Naive thymus-derived CD8-positive, alpha-beta T cell (primary cell): ENCODE measurements at regions not wholly inside any gene's neighbourhood (a gene's known extent, or its start where the extent isn't known, plus 50 kb on each side); places are given as distances from the start of the nearest gene placed in this dataset.

Experiments used
- ATAC-seq, 2 donors: fragments of 150-1000 bp; cut with Tn5 transposase in 1 of 2; sonication (Bioruptor Pico), chemical (Tn5 transposase) in 1 of 2; 1 replicate in 1 of 2; 2 replicates in 1 of 2; pipeline ENCODE4 v1.10.0; 2021; ENCODE audit warnings: mild to moderate bottlenecking in 2 of 2, moderate library complexity in 2 of 2
- POLR2A ChIA-PET: fragments of 350-600 bp; sonication (Branson Sonifier 250); formaldehyde crosslinking; loops from one replicate; lab custom pipeline; 2021; ENCODE audit warnings: antibody characterized with exemption; lab: Charles Lee
- DNase-seq, 10 donors: peaks; one replicate each; pipeline versions ENCODE4 v3.0.0 to v3.0.0-alpha.2; 2020 to 2022
- H3K27ac Mint-ChIP-seq, 10 donors: one replicate each; pipeline ENCODE4 v1.8.0; 2020 to 2022; ENCODE audit warnings: mild to moderate bottlenecking in 10 of 10, mixed read lengths in 10 of 10, moderate library complexity in 4 of 10, inconsistent platforms in 1 of 10
- H3K27me3 Mint-ChIP-seq, 5 donors: one replicate each; pipeline ENCODE4 v1.8.0; 2021 to 2022; ENCODE audit warnings: mixed read lengths in 5 of 5
- H3K36me3 Mint-ChIP-seq, 3 donors: one replicate each; pipeline ENCODE4 v1.8.0; 2020 to 2022; ENCODE audit warnings: mixed read lengths in 3 of 3, mild to moderate bottlenecking in 2 of 3, inconsistent platforms in 1 of 3
- H3K4me1 Mint-ChIP-seq, 4 donors: one replicate each; pipeline ENCODE4 v1.8.0; 2021 to 2022; ENCODE audit warnings: mixed read lengths in 4 of 4
- H3K4me3 Mint-ChIP-seq, 10 donors: one replicate each; pipeline ENCODE4 v1.8.0; 2020 to 2022; ENCODE audit warnings: mild to moderate bottlenecking in 10 of 10, mixed read lengths in 10 of 10, moderate library complexity in 6 of 10, inconsistent platforms in 1 of 10
- H3K9me3 Mint-ChIP-seq, 9 donors: one replicate each; pipeline ENCODE4 v1.8.0; 2020 to 2022; ENCODE audit warnings: mixed read lengths in 9 of 9, mild to moderate bottlenecking in 3 of 9, inconsistent platforms in 1 of 9, moderate library complexity in 1 of 9

GRCh38 chr2:129653246-129653645 is 326.2 kb upstream of the RAB6C start:
- POLR2A ChIA-PET, result no interaction called here
- Mint-ChIP-seq H3K9me3 (peaks cover 0 to 1% (median 0%) of the 10 kb centered on the region in 9 donors), H3K4me1 (no peaks in the 10 kb centered on the region), H3K27ac (no peak overlapping the region), H3K27me3 (peaks cover 0 to 16% (median 6%) of the 10 kb centered on the region in 5 donors), H3K4me3 (no peak overlapping the region), H3K36me3 (no peaks in the 10 kb centered on the region)
- DNase-seq, result no peak
- ATAC-seq, result no peak

GRCh38 chr2:129654331-129654730 is 325.1 kb upstream of the RAB6C start:
- Mint-ChIP-seq H3K36me3 (peaks cover 0 to 9% (median 0%) of the 10 kb centered on the region in 3 donors), H3K27me3 (peaks cover 0 to 14% (median 8%) of the 10 kb centered on the region in 5 donors), H3K9me3 (peaks cover 0 to 12% (median 5%) of the 10 kb centered on the region in 9 donors), H3K27ac (no peak overlapping the region), H3K4me1 (no peaks in the 10 kb centered on the region), H3K4me3 (no peak overlapping the region)
- no peak for DNase-seq
- ATAC-seq, result no peak
- POLR2A ChIA-PET, result no interaction called here

- peaks cover 2 to 18% (median 8%) of the 10 kb centered on the region in 5 donors for H3K27me3 Mint-ChIP-seq
- ATAC-seq (no peak), DNase-seq (no peak)
- peaks cover 0 to 18% (median 8%) of the 10 kb centered on the region in 9 donors for H3K9me3 Mint-ChIP-seq
- no peak overlapping the region for H3K27ac Mint-ChIP-seq
- POLR2A ChIA-PET, result no interaction called here
- peaks cover 0 to 12% (median 0%) of the 10 kb centered on the region in 3 donors for H3K36me3 Mint-ChIP-seq
- no peaks in the 10 kb centered on the region for H3K4me1 Mint-ChIP-seq
- H3K4me3 Mint-ChIP-seq, result no peak overlapping the region
Observed at GRCh38 chr2:129656081-129656598, 323.3 kb upstream of the RAB6C start.

- H3K4me3 Mint-ChIP-seq, result no peak overlapping the region
- peaks cover 0 to 12% (median 0%) of the 10 kb centered on the region in 3 donors for H3K36me3 Mint-ChIP-seq
- H3K9me3 Mint-ChIP-seq, result peaks cover 0 to 18% (median 8%) of the 10 kb centered on the region in 9 donors
- POLR2A ChIA-PET, result no interaction called here
- H3K27ac Mint-ChIP-seq, result no peak overlapping the region
- H3K27me3 Mint-ChIP-seq, result peaks cover 2 to 27% (median 11%) of the 10 kb centered on the region in 5 donors
- DNase-seq, result no peak
- ATAC-seq, result no peak
- H3K4me1 Mint-ChIP-seq, result no peaks in the 10 kb centered on the region
Observed at GRCh38 chr2:129658430-129658829, 321.0 kb upstream of the RAB6C start.

GRCh38 chr2:129661935-129662334 is 317.5 kb upstream of the RAB6C start:
- no peak overlapping the region for H3K4me3 Mint-ChIP-seq
- H3K4me1 Mint-ChIP-seq, result no peaks in the 10 kb centered on the region
- no peak for ATAC-seq
- POLR2A ChIA-PET, result no interaction called here
- DNase-seq, result no peak
- H3K9me3 Mint-ChIP-seq, result peaks cover 0 to 25% (median 8%) of the 10 kb centered on the region in 9 donors
- H3K27me3 Mint-ChIP-seq, result peaks cover 2 to 28% (median 3%) of the 10 kb centered on the region in 5 donors
- peaks cover 0 to 12% (median 0%) of the 10 kb centered on the region in 3 donors for H3K36me3 Mint-ChIP-seq
- H3K27ac Mint-ChIP-seq, result no peak overlapping the region

GRCh38 chr2:129667577-129667976 is 311.9 kb upstream of the RAB6C start:
- Mint-ChIP-seq H3K9me3 (peaks cover 0 to 7% (median 0%) of the 10 kb centered on the region in 9 donors), H3K36me3 (no peaks in the 10 kb centered on the region), H3K27ac (no peak overlapping the region), H3K27me3 (peaks cover 0 to 9% (median 0%) of the 10 kb centered on the region in 5 donors), H3K4me3 (no peak overlapping the region), H3K4me1 (no peaks in the 10 kb centered on the region)
- POLR2A ChIA-PET, result no interaction called here
- ATAC-seq (no peak), DNase-seq (no peak)

GRCh38 chr2:129672521-129672920 is 306.9 kb upstream of the RAB6C start:
- H3K4me3 Mint-ChIP-seq, result no peak overlapping the region
- no peaks in the 10 kb centered on the region for H3K36me3 Mint-ChIP-seq
- no peaks in the 10 kb centered on the region for H3K9me3 Mint-ChIP-seq
- H3K4me1 Mint-ChIP-seq, result peaks cover 0 to 2% (median 0%) of the 10 kb centered on the region in 4 donors
- POLR2A ChIA-PET, result no interaction called here
- no peak for ATAC-seq
- DNase-seq, result no peak
- H3K27me3 Mint-ChIP-seq, result peaks cover 0 to 6% (median 0%) of the 10 kb centered on the region in 5 donors
- H3K27ac Mint-ChIP-seq, result no peak overlapping the region

GRCh38 chr2:129673234-129673633 is 306.2 kb upstream of the RAB6C start:
- no peaks in the 10 kb centered on the region for H3K36me3 Mint-ChIP-seq
- DNase-seq (no peak), ATAC-seq (no peak)
- POLR2A ChIA-PET, result no interaction called here
- H3K27me3 Mint-ChIP-seq, result peaks cover 0 to 8% (median 0%) of the 10 kb centered on the region in 5 donors
- H3K27ac Mint-ChIP-seq, result peak overlapping the region in 1 of 10 donors; percentile 11
- no peaks in the 10 kb centered on the region for H3K9me3 Mint-ChIP-seq
- no peak overlapping the region for H3K4me3 Mint-ChIP-seq
- peaks cover 0 to 2% (median 0%) of the 10 kb centered on the region in 4 donors for H3K4me1 Mint-ChIP-seq

- Mint-ChIP-seq H3K36me3 (no peaks in the 10 kb centered on the region), H3K27me3 (peaks cover 0 to 16% (median 4%) of the 10 kb centered on the region in 5 donors), H3K9me3 (no peaks in the 10 kb centered on the region), H3K4me3 (no peak overlapping the region), H3K27ac (no peak overlapping the region), H3K4me1 (peaks cover 0 to 2% (median 0%) of the 10 kb centered on the region in 4 donors)
- DNase-seq, result no peak
- no peak for ATAC-seq
- POLR2A ChIA-PET, result no interaction called here
Observed at GRCh38 chr2:129673847-129674711, 305.4 kb upstream of the RAB6C start.

GRCh38 chr2:129678751-129679150 is 300.7 kb upstream of the RAB6C start:
- ATAC-seq (no peak), DNase-seq (no peak)
- POLR2A ChIA-PET, result no interaction called here
- H3K9me3 Mint-ChIP-seq, result peaks cover 0 to 15% (median 0%) of the 10 kb centered on the region in 9 donors
- peaks cover 0 to 17% (median 5%) of the 10 kb centered on the region in 5 donors for H3K27me3 Mint-ChIP-seq
- H3K36me3 Mint-ChIP-seq, result no peaks in the 10 kb centered on the region
- no peak overlapping the region for H3K4me3 Mint-ChIP-seq
- no peak overlapping the region for H3K27ac Mint-ChIP-seq
- no peaks in the 10 kb centered on the region for H3K4me1 Mint-ChIP-seq

- peaks cover 0 to 17% (median 5%) of the 10 kb centered on the region in 5 donors for H3K27me3 Mint-ChIP-seq
- ATAC-seq (no peak), DNase-seq (no peak)
- H3K4me1 Mint-ChIP-seq, result no peaks in the 10 kb centered on the region
- H3K36me3 Mint-ChIP-seq, result no peaks in the 10 kb centered on the region
- no peak overlapping the region for H3K27ac Mint-ChIP-seq
- no peak overlapping the region for H3K4me3 Mint-ChIP-seq
- peaks cover 0 to 15% (median 0%) of the 10 kb centered on the region in 9 donors for H3K9me3 Mint-ChIP-seq
- POLR2A ChIA-PET, result no interaction called here
Observed at GRCh38 chr2:129681788-129682187, 297.7 kb upstream of the RAB6C start.

- H3K27me3 Mint-ChIP-seq, result peaks cover 0 to 9% (median 1%) of the 10 kb centered on the region in 5 donors
- POLR2A ChIA-PET, result no interaction called here
- ATAC-seq, result peak; percentile 14 to 33
Observed at GRCh38 chr2:129689653-129690448, 289.6 kb upstream of the RAB6C start.

More at GRCh38 chr2:129689653-129690448, 289.6 kb upstream of the RAB6C start:
- peaks cover 0 to 6% (median 4%) of the 10 kb centered on the region in 4 donors for H3K4me1 Mint-ChIP-seq
- H3K36me3 Mint-ChIP-seq, result peaks cover 0 to 9% (median 0%) of the 10 kb centered on the region in 3 donors
- DNase-seq, result no peak
- peaks cover 2 to 28% (median 13%) of the 10 kb centered on the region in 9 donors for H3K9me3 Mint-ChIP-seq
- peak overlapping the region in 3 of 10 donors; percentile 37 to 73 (median 66) for H3K27ac Mint-ChIP-seq
- no peak overlapping the region for H3K4me3 Mint-ChIP-seq
